ENCODE measurements at regions not wholly inside any gene's neighbourhood (a gene's known extent, or its start where the extent isn't known, plus 50 kb on each side); places are given as distances from the start of the nearest gene placed in this dataset.

DNA sequence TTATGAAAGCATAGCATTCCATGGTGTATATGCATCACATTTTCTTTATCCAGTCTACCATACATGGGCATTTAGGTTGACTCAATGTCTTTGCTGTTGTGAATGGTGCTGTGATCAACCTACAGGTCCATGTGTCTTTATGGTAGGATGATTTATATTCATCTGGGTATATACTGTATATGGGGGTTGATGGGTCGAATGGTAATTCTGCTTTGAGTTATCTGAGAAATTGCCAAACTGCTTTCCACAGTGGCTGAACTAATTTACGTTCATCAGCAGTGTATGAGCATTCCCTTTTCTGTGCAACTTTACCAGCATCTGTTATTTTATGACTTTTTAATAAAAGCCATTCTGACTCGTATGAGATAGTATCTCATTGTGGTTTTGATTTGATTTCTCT is 662.4 kb upstream of the BCHE start:
- intact Hi-C loops (cut with DNase I, micrococcal nuclease) = no loop called here
- TF ChIP-seq, protein P1, sequence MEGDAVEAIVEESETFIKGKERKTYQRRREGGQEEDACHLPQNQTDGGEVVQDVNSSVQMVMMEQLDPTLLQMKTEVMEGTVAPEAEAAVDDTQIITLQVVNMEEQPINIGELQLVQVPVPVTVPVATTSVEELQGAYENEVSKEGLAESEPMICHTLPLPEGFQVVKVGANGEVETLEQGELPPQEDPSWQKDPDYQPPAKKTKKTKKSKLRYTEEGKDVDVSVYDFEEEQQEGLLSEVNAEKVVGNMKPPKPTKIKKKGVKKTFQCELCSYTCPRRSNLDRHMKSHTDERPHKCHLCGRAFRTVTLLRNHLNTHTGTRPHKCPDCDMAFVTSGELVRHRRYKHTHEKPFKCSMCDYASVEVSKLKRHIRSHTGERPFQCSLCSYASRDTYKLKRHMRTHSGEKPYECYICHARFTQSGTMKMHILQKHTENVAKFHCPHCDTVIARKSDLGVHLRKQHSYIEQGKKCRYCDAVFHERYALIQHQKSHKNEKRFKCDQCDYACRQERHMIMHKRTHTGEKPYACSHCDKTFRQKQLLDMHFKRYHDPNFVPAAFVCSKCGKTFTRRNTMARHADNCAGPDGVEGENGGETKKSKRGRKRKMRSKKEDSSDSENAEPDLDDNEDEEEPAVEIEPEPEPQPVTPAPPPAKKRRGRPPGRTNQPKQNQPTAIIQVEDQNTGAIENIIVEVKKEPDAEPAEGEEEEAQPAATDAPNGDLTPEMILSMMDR (IDR thresholded peaks at IDR 0.05) = no peak
- no peak for ATAC-seq
- Histone ChIP-seq H3K36me3 (ENCODE audit: low read depth) (no peaks in the 10 kb centered on the region), H3K9me3 (no peaks in the 10 kb centered on the region), H3K4me1 (ENCODE audit: low read depth) (no peaks in the 10 kb centered on the region), H3K4me3 (no peak overlapping the region)
- DNase-seq = no peak

DNA sequence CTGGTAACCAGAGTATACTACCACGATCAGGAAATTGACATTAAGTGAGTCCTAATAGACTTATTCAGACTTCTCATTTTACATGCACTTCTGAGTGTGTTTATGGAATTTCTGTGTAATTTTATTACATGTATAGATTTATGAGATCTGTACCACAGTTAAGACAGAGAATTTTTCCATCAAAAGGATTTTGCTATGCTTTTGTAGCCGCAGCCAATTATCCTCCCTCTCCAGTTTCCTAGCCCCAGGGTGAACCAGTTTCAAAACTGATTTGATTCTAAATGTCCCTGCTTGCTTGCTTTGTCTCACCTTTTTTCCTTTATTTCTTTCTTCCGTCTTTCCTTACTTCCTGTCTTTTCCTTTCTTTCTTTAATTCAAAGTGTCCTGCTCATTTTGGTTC is 661.2 kb upstream of the BCHE start:
- Histone ChIP-seq H3K4me1 (ENCODE audit: low read depth) (no peaks in the 10 kb centered on the region), H3K9me3 (no peaks in the 10 kb centered on the region), H3K36me3 (ENCODE audit: low read depth) (no peaks in the 10 kb centered on the region), H3K4me3 (no peak overlapping the region)
- intact Hi-C loops (cut with DNase I, micrococcal nuclease) = no loop called here
- TF ChIP-seq, protein P1 (IDR thresholded peaks at IDR 0.05) = no peak
- no peak for DNase-seq
- no peak for ATAC-seq

DNA sequence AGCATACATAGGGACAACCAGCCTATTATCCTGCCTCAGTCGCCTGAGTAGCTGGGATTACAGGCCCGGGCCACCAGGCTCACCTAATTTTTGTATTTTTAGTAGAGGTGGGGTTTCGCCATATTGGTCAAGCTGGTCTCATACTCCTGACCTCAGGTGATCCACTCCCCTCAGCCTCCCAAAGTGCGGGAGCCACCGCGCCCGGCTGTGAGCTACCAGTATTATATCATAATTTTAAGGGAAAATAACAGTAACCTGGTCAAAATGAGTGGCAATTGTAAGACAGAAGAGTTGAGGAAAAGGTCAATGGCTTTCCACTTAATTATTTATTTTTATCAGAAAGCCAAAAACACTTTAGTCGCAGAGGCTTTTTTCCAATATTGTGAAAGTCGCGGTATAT is 652.6 kb upstream of the BCHE start:
- TF ChIP-seq, protein P1 (IDR thresholded peaks at IDR 0.05) = no peak

DNA sequence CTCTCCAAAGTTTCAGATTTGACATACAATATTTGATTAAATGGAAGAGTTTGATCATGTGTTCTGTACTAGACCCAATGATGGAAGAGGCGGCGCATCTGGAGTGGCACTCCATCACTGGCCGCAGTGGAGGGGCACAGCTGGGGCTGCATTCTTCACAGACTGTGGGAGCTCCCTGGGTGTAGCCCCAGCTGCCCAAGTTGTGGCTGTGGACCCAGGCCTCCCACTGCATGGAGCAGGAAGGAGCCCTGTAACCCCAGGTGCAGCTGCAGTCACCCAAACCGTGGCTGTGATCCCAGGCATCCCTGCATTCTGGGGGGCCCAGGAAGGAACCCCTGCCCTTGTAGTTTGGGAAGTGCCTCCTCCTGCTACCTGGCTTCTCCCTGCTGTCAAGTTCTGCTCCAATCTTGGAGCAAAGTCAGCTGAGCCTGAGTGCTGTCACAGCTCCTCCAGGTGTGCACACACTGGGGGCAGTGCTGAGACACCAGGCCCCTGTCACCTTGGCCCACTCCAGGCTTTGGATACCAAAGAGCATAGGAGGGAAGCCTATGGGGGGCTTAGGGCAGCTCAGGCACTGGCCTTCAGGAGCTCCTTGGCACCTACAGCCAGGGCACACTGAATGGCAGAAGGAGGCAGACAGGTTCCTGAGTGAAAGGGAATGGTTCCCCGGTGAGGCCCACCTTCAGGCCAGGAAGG is 651.9 kb upstream of the BCHE start:
- H3K4me3 ChIP-seq = no peak overlapping the region
- H3K4me1 ChIP-seq (ENCODE audit: low read depth) = no peaks in the 10 kb centered on the region
- ATAC-seq = no peak
- H3K9me3 ChIP-seq = no peaks in the 10 kb centered on the region
- intact Hi-C loops (cut with DNase I, micrococcal nuclease) = no loop called here
- TF ChIP-seq, protein P1 (IDR thresholded peaks at IDR 0.05) = no peak
- DNase-seq = no peak
- no peaks in the 10 kb centered on the region for H3K36me3 ChIP-seq (ENCODE audit: low read depth)

More for the DNA sequence above, 652.6 kb upstream of the BCHE start:
- H3K4me1 ChIP-seq (ENCODE audit: low read depth) = no peaks in the 10 kb centered on the region
- H3K9me3 ChIP-seq = no peaks in the 10 kb centered on the region
- H3K4me3 ChIP-seq = no peak overlapping the region
- intact Hi-C loops (cut with DNase I, micrococcal nuclease) = no loop called here
- H3K36me3 ChIP-seq (ENCODE audit: low read depth) = no peaks in the 10 kb centered on the region
- DNase-seq (no peak), ATAC-seq (no peak)

DNA sequence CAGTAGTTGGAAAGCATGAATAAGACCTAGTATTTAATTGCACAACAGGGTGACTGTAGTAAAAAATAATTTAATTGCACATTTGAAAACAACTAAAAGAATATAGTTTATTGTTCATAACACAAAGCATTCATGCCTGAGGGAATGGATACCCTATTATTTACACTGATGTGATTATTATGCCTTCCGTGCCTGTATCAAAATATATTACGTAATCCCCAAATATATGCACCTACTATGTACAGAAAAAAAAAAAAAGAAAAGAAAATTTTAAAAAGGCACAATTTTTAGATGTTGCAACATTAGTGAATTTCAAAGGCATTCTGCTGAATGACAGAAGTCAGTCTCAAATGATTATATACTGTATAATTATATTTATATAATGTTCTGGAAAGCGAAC is 647.2 kb upstream of the BCHE start:
- ATAC-seq (no peak), DNase-seq (no peak)
- TF ChIP-seq, protein P1 (IDR thresholded peaks at IDR 0.05) = no peak
- no peaks in the 10 kb centered on the region for H3K9me3 ChIP-seq
- H3K4me1 ChIP-seq (ENCODE audit: low read depth) = no peaks in the 10 kb centered on the region
- no peaks in the 10 kb centered on the region for H3K36me3 ChIP-seq (ENCODE audit: low read depth)
- H3K4me3 ChIP-seq = no peak overlapping the region
- intact Hi-C loops (cut with DNase I, micrococcal nuclease) = no loop called here

DNA sequence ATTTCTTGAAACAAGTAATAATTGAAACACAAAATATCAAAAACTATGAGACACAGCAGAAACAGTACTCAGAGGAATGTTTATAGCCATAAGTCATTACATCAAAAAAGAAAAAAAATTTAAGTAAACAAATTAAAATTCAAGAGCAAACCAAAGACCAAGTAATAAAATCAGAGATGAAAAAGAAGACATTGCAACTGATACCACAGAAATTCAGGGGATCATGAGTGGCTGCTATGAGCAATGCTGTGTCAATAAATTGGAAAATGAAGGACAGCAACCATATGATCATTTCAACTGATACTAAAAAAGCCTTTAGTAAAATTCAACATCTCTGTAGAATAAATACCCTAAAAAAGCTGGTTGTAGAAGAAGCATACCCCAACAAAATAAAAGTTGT is 644.1 kb upstream of the BCHE start:
- TF ChIP-seq, protein P1 (IDR thresholded peaks at IDR 0.05) = no peak

More for the DNA sequence above, 644.1 kb upstream of the BCHE start:
- intact Hi-C loops (cut with DNase I, micrococcal nuclease) = no loop called here
- Histone ChIP-seq H3K4me1 (ENCODE audit: low read depth) (no peaks in the 10 kb centered on the region), H3K9me3 (no peaks in the 10 kb centered on the region), H3K4me3 (no peak overlapping the region), H3K36me3 (ENCODE audit: low read depth) (no peaks in the 10 kb centered on the region)
- DNase-seq (no peak), ATAC-seq (no peak)
